Thymus (tissue), 11 donors: ENCODE measurements at regions not wholly inside any gene's neighbourhood (a gene's known extent, or its start where the extent isn't known, plus 50 kb on each side); places are given as distances from the start of the nearest gene placed in this dataset.

ENCODE experiments used
- DNase-seq, 9 donors: peaks; one replicate each; pipeline ENCODE4 v3.0.0-alpha.2; 2013; ENCODE audit warnings: low spot score in 9 of 9, low read depth in 6 of 9, missing footprints in 1 of 9
- H3K27ac ChIP-seq, 2 donors: one replicate each; pipeline ENCODE4 v1.5.1; 2013; ENCODE audit warnings: control low read depth in 1 of 2, low read depth in 1 of 2, low read length in 1 of 2, mild to moderate bottlenecking in 1 of 2, moderate library complexity in 1 of 2
- H3K27me3 ChIP-seq, 2 donors: one replicate each; pipeline ENCODE4 v1.5.1; 2013; ENCODE audit warnings: low read length in 1 of 2; ENCODE audit not compliant: control insufficient read depth in 2 of 2, insufficient read depth in 1 of 2
- H3K36me3 ChIP-seq, 2 donors: one replicate each; pipeline ENCODE4 v1.5.1; 2013; ENCODE audit warnings: low read length in 1 of 2, mild to moderate bottlenecking in 1 of 2, moderate library complexity in 1 of 2; ENCODE audit not compliant: control insufficient read depth in 2 of 2, insufficient read depth in 2 of 2
- H3K4me1 ChIP-seq, 2 donors: one replicate each; pipeline ENCODE4 v1.5.1; 2013; ENCODE audit warnings: low read length in 2 of 2; ENCODE audit not compliant: control insufficient read depth in 2 of 2, insufficient read depth in 2 of 2
- H3K4me3 ChIP-seq, 2 donors: one replicate each; pipeline ENCODE4 v1.5.1; 2013; ENCODE audit warnings: low read length in 2 of 2, control low read depth in 1 of 2, mild to moderate bottlenecking in 1 of 2
- H3K9me3 ChIP-seq, 2 donors: one replicate each; pipeline ENCODE4 v1.5.1; 2013; ENCODE audit warnings: low read length in 1 of 2, mild to moderate bottlenecking in 1 of 2; ENCODE audit not compliant: control insufficient read depth in 2 of 2, insufficient read depth in 1 of 2
- WGBS: extraction: QIAGEN DNeasy Blood & Tissue Kit; methylation state at CpG from one replicate; pipeline ENCODE4 v1.1.7; 2013; 5-methylcytosine and 5-hydroxymethylcytosine counted together
- donor health status: healthy.

DNA sequence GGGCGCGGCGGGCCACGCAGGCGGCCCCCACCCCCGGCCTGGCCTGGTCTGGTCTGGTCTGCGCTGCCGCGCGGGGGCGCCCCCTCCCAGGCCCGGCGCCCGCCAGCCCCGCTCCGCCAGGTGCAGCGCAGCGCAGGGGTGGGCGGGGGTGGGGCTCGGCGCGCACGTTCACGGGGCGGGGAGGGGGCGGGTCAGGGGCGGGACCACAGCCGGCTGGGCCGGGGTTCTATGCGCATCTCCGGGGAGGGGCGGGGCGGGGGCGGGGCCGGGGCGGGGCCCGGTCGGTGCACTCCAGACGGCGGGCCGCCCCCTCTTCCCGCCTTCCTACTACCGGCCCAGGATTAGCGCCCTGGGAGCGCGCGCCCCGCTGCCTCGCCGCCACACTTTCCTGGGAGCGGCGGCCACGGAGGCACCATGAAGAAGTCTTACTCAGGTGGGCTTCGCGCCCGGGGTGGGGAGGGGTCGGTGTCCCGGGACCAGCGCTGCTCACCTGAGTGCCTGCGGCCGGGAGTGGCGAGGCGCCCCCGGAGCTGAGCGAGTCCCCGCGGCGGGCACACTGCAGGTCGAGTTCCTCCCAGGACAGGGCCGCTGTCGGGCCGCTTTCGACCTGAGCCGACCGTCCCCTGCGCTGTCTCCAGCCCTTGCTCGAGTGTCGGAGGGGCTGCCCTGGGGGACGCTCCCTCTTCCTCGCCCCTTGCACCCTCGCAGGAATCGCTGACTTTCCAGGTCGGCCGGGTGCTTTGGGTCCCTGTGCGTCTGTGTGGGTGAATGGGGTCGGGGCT, 140.5 kb downstream of the SEC14L1 start:
- WGBS: 2% methylated on average over 86 of the region's 86 CpGs

DNA sequence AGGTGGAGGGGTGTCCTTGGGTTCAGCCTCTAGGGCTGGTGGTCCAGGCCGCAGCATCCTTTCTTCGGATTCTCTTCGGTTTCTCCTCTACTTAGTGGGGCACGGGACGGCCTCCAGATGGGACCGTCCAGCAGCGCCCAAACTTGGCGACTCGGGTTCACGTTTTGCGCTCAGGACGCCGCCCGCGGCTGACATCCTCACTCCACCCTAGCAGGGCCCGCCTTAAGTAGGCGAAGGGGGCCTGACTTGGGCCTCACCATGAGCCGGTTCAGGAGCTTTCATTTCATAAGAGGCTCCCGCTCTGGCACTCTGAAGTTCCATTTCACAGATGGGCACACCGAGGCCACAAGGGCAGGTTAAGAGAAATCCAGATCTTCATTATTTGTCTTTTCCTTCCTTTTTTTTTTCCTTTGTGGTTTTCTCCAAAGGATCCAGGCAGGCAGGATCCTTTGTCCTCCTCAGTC, 141.2 kb downstream of the SEC14L1 start:
- peaks cover 12 to 49% of the 10 kb centered on the region in 2 donors for H3K4me1 ChIP-seq

More for the DNA sequence above, 140.5 kb downstream of the SEC14L1 start:
- peaks cover 3 to 28% of the 10 kb centered on the region in 2 donors for H3K27me3 ChIP-seq
- no peaks in the 10 kb centered on the region for H3K36me3 ChIP-seq
- peaks cover 12 to 48% of the 10 kb centered on the region in 2 donors for H3K4me1 ChIP-seq
- DNase-seq: peak in 8 of 9 donors; percentile 30 to 75 (median 46)
- no peak overlapping the region for H3K27ac ChIP-seq
- H3K9me3 ChIP-seq: no peaks in the 10 kb centered on the region
- H3K4me3 ChIP-seq: peak overlapping the region; percentile 49 to 53

DNA sequence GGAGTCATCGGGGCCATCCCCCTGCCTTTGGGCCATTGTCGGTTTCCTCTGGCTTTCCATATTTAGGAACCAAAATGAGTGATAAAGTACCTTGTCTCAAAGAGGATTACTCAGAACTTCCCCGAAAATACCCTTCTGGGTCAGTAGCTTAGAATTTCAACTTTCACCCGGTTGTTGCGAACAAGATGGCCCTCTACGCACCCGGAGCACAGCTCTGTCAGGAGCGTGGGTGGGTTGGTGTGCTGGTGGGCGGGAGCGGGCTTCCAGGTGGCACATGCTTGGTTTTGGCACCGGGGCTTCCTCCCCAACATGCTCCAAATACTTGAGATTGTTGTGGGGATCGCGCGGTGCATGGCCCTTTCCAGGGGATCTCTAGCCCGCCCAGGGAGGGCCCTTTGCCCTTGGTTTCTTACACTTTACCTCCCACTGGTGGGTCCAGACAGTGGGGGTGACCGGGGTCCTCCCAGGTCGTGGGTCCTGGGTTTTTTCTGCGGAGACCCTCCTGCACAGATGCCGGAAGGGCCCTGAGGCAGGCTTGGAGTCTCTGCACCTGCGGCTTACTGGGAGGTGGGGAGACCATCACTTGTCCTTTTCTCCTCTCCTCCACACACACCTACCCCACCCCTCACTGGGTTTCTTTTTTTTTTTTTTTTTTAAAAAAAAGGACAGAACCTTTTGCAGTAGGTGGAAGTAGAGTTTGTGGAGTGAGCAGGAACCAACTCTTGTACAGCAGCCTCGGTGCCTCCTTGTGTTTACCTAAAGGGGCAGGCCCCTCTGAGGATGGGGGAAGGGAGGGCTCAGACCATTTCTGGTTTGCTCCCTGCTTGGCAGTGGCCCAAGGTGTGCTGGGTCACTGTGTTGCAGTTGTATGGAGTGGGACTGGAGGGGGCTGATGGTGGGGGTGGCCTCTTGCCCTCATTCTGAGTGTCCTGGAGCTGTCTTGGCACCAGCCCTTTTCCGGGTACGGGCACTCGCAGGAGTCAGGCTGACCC, 142.1 kb downstream of the SEC14L1 start:
- Histone ChIP-seq H3K4me3 (no peak overlapping the region), H3K27me3 (peaks cover 3 to 28% of the 10 kb centered on the region in 2 donors), H3K36me3 (no peaks in the 10 kb centered on the region), H3K4me1 (peaks cover 12 to 57% of the 10 kb centered on the region in 2 donors), H3K9me3 (no peaks in the 10 kb centered on the region), H3K27ac (no peak overlapping the region)
- DNase-seq: no peak
- 90% methylated on average over 24 of the region's 24 CpGs for WGBS

More for the DNA sequence above, 141.2 kb downstream of the SEC14L1 start:
- no peaks in the 10 kb centered on the region for H3K36me3 ChIP-seq
- no peak overlapping the region for H3K27ac ChIP-seq
- H3K9me3 ChIP-seq: no peaks in the 10 kb centered on the region
- DNase-seq: peak in 1 of 9 donors; percentile 27
- 57% methylated on average over 20 of the region's 20 CpGs for WGBS
- H3K4me3 ChIP-seq: peak overlapping the region; percentile 49 to 53
- peaks cover 3 to 28% of the 10 kb centered on the region in 2 donors for H3K27me3 ChIP-seq

DNA sequence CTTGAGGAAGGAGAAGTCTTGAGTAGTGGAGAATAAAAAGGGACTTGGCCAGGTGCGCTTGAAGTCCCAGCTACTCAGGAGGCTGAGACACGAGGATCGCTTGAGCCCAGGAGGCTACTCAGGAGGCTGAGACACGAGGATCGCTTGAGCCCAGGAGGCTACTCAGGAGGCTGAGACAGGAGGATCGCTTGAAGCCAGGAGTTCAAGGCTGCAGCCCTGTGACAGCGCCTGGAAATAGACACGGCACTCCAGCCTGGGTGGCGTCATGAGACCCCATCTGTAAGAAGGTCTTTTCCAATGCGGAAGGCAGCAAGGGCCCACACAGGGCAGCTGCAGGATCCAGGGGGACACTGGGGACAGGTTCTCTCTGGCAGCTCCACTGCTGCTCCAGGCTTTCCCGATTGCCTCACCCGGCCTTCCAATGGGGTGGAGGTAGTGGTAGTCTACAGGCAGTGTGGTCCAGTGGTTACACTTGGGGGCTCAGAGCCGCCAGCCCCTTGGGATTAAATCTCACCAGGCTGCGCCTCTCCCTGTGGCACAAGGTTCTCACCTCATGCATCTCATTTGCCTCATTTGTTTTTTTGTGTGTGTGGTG, 143.4 kb downstream of the SEC14L1 start:
- WGBS: 97% methylated on average over 14 of the region's 14 CpGs
- H3K4me1 ChIP-seq: peaks cover 12 to 58% of the 10 kb centered on the region in 2 donors

DNA sequence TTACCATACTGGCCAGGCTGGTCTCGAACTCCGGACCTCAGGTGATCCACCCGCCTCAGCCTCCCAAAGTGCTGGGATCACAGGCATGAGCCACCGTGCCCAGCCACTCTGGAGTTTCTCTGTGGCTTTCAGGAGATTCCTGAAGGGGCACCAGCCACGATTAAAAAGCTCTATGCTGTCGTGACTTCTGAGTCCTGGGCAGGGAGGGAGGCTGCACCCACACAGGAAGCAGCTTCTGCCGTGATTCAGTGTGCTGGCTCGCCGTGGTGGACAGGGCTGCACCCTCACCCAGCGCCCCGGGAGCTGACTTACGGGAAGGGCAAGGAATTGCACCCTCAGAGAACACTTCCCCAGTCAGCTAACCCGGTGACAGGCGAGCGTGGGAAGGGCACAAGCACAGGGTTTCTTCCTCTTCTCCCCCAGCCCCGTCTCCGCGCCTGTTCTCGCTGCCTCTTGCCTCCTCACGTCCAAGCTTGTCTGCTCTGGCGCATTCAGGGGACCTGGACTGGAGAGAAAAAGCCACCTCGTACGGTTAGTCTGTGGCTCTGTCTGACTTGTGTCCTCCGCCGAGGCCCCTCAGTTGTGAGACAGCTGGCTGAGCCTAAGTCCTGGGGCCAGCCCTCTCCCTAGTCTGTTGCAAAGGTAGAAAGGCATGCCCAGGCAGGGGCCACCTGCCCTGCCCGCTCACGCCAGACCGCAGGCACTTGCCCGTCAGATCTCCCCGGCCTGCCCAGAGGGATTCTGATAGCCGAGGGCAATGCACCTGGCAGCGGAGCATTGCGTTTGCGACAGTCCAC, 145.0 kb downstream of the SEC14L1 start:
- no peaks in the 10 kb centered on the region for H3K9me3 ChIP-seq
- H3K4me1 ChIP-seq: peaks cover 7 to 44% of the 10 kb centered on the region in 2 donors
- no peaks in the 10 kb centered on the region for H3K36me3 ChIP-seq
- 60% methylated on average over 34 of the region's 34 CpGs for WGBS
- H3K27me3 ChIP-seq: peaks cover 0 to 15% of the 10 kb centered on the region in 2 donors
- DNase-seq: peak in 2 of 9 donors; percentile 17 to 22
- H3K4me3 ChIP-seq: no peak overlapping the region
- peak overlapping the region in 1 of 2 donors; percentile 56 for H3K27ac ChIP-seq

More for the DNA sequence above, 143.4 kb downstream of the SEC14L1 start:
- H3K4me3 ChIP-seq: no peak overlapping the region
- DNase-seq: no peak
- H3K9me3 ChIP-seq: no peaks in the 10 kb centered on the region
- H3K27me3 ChIP-seq: peaks cover 3 to 28% of the 10 kb centered on the region in 2 donors
- H3K36me3 ChIP-seq: no peaks in the 10 kb centered on the region
- H3K27ac ChIP-seq: no peak overlapping the region

DNA sequence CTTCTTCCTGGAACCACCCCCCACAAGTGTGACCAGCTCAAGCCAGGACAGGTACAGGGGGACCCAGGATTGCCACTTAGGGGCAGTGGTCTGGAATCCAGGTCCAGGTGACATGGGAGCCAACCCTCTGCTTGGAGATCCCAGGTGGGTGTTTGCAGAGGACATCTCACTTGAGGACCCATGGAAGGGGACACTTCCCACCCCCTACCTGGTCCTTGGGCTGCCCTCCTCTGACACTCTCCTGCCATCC, 145.5 kb downstream of the SEC14L1 start:
- DNase-seq: no peak
- H3K4me1 ChIP-seq: peaks cover 7 to 44% of the 10 kb centered on the region in 2 donors
- no peaks in the 10 kb centered on the region for H3K9me3 ChIP-seq
- no peak overlapping the region for H3K4me3 ChIP-seq
- H3K36me3 ChIP-seq: no peaks in the 10 kb centered on the region
- H3K27ac ChIP-seq: peak overlapping the region in 1 of 2 donors; percentile 21
- peaks cover 0 to 14% of the 10 kb centered on the region in 2 donors for H3K27me3 ChIP-seq

DNA sequence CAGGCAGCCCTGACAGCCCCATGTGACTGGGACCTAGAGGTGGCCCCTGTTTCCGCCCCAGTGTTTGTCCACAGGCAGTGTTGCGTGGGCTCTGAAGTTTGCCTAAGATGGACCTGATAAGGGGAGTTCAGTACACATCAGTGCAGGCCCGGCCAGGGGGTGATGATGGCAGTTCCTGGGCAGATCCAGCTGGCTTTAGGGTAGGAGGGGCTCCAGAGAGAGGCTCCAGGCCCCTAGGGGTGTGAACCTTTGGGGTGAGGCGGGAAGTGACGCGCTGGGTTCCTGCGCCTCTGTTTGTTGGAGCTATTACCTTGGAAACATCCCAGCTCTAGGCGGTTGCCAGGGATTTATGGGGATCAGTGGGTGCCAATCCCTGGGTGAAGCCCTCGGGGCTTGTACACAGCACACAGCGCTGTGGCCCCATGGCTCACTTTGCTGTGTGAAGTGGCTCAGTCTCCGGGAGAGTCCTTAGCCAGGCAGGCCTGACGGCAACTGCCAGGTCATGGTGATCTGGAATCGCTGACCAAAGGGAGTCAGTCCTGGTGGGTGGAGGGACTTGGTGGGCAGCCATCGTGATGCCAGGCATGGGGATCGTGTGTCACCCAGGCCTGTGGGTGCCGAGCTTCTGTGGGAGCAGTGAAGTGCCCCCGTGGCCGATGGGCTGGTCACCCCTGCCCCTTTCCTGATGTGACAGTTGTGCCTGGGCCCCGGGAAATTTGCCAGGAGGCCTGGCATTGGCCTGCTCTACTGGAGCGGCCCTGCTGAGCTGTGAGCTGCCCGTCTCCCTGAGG, 146.1 kb downstream of the SEC14L1 start:
- H3K4me1 ChIP-seq: peaks cover 2 to 39% of the 10 kb centered on the region in 2 donors
- H3K27me3 ChIP-seq: peaks cover 0 to 9% of the 10 kb centered on the region in 2 donors
- no peaks in the 10 kb centered on the region for H3K36me3 ChIP-seq
- no peaks in the 10 kb centered on the region for H3K9me3 ChIP-seq
- no peak for DNase-seq
- H3K27ac ChIP-seq: peak overlapping the region in 1 of 2 donors; percentile 43
- WGBS: 94% methylated on average over 21 of the region's 21 CpGs
- no peak overlapping the region for H3K4me3 ChIP-seq
